Right atrium auricular region (tissue), 2 donors: ENCODE measurements at regions not wholly inside any gene's neighbourhood (a gene's known extent, or its start where the extent isn't known, plus 50 kb on each side); places are given as distances from the start of the nearest gene placed in this dataset.

Source experiments
- DNase-seq: peaks from one replicate; pipeline ENCODE4 v3.0.0-alpha.2; 2019; ENCODE audit warnings: low spot score
- H3K27ac ChIP-seq, 2 donors: fragments of 200-600 bp; sonication (generic); 1 replicate in 1 of 2; 2 replicates in 1 of 2; pipeline ENCODE4 v1.5.1; 2016 to 2019
- H3K27me3 ChIP-seq, 2 donors: fragments of 200-600 bp; sonication (generic); one replicate each; pipeline versions ENCODE4 v1.5.1 to v1.6.0; 2017 to 2019
- H3K36me3 ChIP-seq: fragments of 200-600 bp; sonication (generic); one replicate; pipeline ENCODE4 v1.5.1; 2016
- H3K4me1 ChIP-seq, 2 donors: fragments of 200-600 bp; sonication (generic); one replicate each; pipeline versions ENCODE4 v1.5.1 to v1.6.0; 2017 to 2019
- H3K4me3 ChIP-seq, 2 donors: fragments of 200-600 bp; sonication (generic); 1 replicate in 1 of 2; 2 replicates in 1 of 2; pipeline ENCODE4 v1.5.1; 2017 to 2019; ENCODE audit warnings: mild to moderate bottlenecking in 1 of 2, moderate library complexity in 1 of 2
- H3K9me3 ChIP-seq, 2 donors: fragments of 200-600 bp; sonication (generic); one replicate each; pipeline ENCODE4 v1.5.1; 2019
- CTCF ChIP-seq, 2 donors: fragments of 200-600 bp; sonication (generic); IDR thresholded peaks; one replicate each; pipeline ENCODE4 v1.5.1; 2019; ENCODE audit warnings: antibody characterized with exemption in 2 of 2

- Histone ChIP-seq H3K4me3 (no peak overlapping the region), H3K27me3 (no peaks in the 10 kb centered on the region), H3K9me3 (peaks cover 0 to 5% of the 10 kb centered on the region in 2 donors), H3K4me1 (no peaks in the 10 kb centered on the region), H3K27ac (no peak overlapping the region), H3K36me3 (no peaks in the 10 kb centered on the region)
- DNase-seq: no peak
- no peak for TF ChIP-seq CTCF (IDR thresholded peaks at IDR 0.05)
Observed at GRCh38 chr4:181971411-181971810, 271.8 kb upstream of the TENM3 start.

- Histone ChIP-seq H3K9me3 (peaks cover 0 to 5% of the 10 kb centered on the region in 2 donors), H3K4me1 (no peaks in the 10 kb centered on the region), H3K27me3 (no peaks in the 10 kb centered on the region), H3K27ac (no peak overlapping the region), H3K4me3 (no peak overlapping the region), H3K36me3 (no peaks in the 10 kb centered on the region)
- no peak for DNase-seq
- no peak for TF ChIP-seq CTCF (IDR thresholded peaks at IDR 0.05)
Observed at GRCh38 chr4:181971973-181972372, 271.2 kb upstream of the TENM3 start.

- Histone ChIP-seq H3K9me3 (peaks cover 0 to 5% of the 10 kb centered on the region in 2 donors), H3K36me3 (no peaks in the 10 kb centered on the region), H3K27me3 (no peaks in the 10 kb centered on the region), H3K4me1 (no peaks in the 10 kb centered on the region), H3K27ac (no peak overlapping the region), H3K4me3 (no peak overlapping the region)
- no peak for DNase-seq
- TF ChIP-seq CTCF (IDR thresholded peaks at IDR 0.05): no peak
Observed at GRCh38 chr4:181976764-181977163, 266.4 kb upstream of the TENM3 start.

GRCh38 chr4:181982437-181982836 lies 260.8 kb upstream of the TENM3 start:
- Histone ChIP-seq H3K9me3 (no peaks in the 10 kb centered on the region), H3K27me3 (no peaks in the 10 kb centered on the region), H3K27ac (no peak overlapping the region), H3K36me3 (no peaks in the 10 kb centered on the region), H3K4me1 (no peaks in the 10 kb centered on the region), H3K4me3 (no peak overlapping the region)
- no peak for DNase-seq
- TF ChIP-seq CTCF (IDR thresholded peaks at IDR 0.05): no peak

GRCh38 chr4:181982856-181983255 lies 260.3 kb upstream of the TENM3 start:
- Histone ChIP-seq H3K9me3 (no peaks in the 10 kb centered on the region), H3K4me3 (no peak overlapping the region), H3K36me3 (no peaks in the 10 kb centered on the region), H3K27ac (no peak overlapping the region), H3K4me1 (no peaks in the 10 kb centered on the region), H3K27me3 (no peaks in the 10 kb centered on the region)
- DNase-seq: no peak
- no peak for TF ChIP-seq CTCF (IDR thresholded peaks at IDR 0.05)

- no peaks in the 10 kb centered on the region for H3K9me3 ChIP-seq
- no peaks in the 10 kb centered on the region for H3K4me1 ChIP-seq
- H3K27me3 ChIP-seq: no peaks in the 10 kb centered on the region
- H3K4me3 ChIP-seq: no peak overlapping the region
- no peaks in the 10 kb centered on the region for H3K36me3 ChIP-seq
- no peak overlapping the region for H3K27ac ChIP-seq
- no peak for DNase-seq
- TF ChIP-seq CTCF (IDR thresholded peaks at IDR 0.05): no peak
Observed at GRCh38 chr4:181987392-181987791, 255.8 kb upstream of the TENM3 start.
